CD4-positive, alpha-beta T cell treated with Interleukin-1 beta for 1 hour (primary cell): ENCODE measurements at regions not wholly inside any gene's neighbourhood (a gene's known extent, or its start where the extent isn't known, plus 50 kb on each side); places are given as distances from the start of the nearest gene placed in this dataset.

Experiments
- DNase-seq, 2 donors: peaks; one replicate each; pipeline ENCODE4 v3.0.0-alpha.2; 2020 to 2022

DNA sequence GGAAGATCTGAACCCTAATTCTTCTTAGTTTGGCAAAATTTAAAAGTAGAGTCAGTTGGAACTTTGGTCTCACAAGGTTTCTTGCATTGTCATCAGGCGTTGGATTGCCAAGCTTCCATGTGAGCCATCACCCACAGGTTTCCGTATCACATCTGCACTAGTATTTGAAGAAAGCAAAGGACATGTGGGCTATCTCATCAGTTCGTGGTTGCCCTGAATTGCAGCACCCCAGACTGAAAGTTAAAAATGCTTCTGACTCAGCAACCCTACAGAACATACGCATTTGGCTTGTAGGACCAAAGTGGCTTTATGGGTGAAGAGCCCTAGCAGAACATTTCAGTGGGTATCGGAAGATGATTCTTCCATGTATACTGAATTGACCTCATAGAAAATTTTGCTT, 358.0 kb downstream of the ENC1 start:
- no peak for DNase-seq

DNA sequence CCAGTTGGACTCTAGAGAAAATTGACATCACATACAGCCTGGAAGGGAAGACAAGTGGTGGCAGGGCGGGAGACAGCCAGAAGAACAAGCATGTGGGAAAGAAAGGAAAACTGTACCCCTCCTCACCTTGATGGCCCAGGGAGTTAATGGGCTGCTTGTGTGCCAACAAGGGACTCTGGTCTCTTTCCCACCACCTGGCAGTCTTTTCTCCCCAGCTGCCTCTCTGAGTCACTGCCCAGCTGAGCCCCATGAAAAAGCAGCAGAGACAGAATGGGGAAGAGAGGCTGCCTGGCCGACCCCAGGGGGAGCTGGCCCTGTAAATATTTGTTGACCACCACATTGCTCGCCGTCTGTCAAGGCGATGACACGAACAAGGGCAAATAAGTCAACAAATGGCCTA, 359.4 kb downstream of the ENC1 start:
- DNase-seq, result no peak

DNA sequence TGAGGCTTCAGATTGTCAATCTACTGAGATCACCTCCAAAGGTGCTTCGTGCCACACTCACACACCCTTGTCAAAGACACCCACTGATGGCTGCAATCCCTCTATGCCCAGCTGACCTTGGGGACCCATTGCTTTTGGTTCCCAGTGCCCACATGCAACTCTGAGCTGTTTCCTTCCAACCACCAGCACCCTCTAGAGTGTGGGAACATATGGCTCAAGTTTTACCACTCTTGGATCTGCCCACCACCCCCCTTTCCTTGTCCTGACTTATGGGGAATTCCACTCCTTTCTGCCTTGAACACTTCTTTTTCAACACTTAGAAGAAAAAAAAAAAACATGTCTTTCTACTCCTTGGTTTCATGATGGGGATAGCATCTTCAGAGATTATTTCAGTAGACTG, 360.2 kb downstream of the ENC1 start:
- DNase-seq, result no peak

DNA sequence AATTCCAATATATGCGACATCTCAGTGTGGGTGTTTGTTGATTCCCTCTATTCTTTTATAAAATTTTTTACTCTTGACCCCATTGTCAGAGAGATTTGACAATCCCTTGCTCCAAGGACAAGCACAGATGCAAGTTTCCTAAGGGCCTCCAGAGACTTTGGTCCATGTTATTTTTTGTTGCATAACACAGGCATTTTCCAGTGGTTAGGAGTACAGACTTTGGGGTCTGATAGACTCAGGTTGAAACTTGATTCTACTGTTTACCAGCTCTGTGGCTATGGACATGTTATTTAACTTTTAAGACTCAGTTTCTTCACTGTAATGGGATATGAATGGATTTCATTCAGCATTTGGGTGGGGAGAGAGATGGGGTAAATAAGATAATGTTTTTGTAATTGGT, 361.3 kb downstream of the ENC1 start:
- DNase-seq, result no peak

DNA sequence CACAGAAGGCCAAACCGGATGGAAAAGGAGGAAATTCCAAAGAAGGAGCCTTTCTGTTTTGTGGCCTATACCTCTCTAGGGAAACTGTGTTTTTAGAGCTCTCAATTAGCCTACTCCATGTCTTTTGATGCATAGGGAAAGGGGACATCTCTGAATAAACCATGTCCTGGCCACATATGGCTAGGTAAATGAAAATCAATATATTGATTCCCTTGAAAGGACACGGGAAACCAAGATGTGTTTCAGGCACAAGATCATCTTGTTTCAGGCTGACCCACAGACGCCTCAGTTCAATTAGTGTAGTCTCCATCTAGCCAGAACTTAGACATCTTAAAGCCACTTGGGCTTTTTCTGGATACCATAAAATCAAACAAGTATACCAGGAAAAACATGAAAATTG, 363.1 kb downstream of the ENC1 start:
- DNase-seq, result no peak

DNA sequence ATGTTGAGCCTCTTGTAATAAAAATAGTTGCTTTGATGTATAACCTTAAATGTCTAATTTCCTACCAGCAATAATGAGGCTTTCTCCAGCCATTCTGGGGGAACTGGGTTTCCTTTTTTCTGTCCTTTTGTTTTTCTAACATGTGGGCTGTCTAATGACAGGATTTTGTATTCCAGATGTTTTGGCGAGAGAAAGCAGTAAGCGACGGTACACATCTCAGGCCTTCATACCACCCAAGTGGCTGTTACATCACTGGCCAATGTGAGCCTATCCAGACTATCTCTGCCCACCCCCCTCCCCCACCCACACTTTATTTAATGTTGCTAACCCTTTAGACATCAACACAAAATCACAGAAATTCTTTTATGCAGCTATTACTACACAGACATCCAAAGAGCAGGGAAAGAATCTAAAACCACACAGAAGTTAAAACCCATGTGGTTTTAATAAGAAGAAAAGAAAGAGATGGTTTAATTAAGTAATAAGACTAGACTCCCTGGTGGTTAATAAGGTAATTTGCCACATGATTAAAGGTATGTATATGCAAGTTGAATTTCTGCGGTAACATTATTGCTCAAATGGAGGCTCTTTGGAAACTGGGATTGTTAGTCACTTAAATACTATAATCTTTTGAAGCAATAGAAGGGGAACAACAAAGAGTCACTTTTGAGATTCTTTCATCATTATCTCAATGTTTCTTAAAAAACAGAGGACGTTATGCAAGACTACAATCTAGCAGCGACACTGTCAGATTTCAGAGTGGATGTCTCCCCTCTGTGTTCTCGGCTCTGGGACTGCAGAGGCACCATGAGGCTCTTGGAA, 365.1 kb downstream of the ENC1 start:
- DNase-seq, result no peak

DNA sequence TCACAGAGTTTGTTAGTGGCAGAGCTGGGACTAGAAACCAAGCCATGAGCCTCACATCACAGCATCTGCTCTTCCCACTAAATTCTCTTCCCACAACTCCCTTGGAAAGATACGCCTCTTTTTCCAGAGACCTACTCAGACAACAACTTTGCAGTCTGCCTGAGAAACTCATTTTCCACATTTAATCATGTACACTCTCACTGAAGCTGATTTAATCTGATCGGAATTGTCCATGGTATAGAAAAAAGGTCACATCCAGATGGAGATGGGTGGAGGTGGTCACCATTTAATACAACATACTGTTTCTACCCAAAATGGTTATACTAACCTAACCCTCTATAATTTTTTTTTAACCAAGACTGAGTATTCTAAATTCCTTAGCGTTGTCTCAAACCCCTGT, 366.2 kb downstream of the ENC1 start:
- DNase-seq, result no peak

DNA sequence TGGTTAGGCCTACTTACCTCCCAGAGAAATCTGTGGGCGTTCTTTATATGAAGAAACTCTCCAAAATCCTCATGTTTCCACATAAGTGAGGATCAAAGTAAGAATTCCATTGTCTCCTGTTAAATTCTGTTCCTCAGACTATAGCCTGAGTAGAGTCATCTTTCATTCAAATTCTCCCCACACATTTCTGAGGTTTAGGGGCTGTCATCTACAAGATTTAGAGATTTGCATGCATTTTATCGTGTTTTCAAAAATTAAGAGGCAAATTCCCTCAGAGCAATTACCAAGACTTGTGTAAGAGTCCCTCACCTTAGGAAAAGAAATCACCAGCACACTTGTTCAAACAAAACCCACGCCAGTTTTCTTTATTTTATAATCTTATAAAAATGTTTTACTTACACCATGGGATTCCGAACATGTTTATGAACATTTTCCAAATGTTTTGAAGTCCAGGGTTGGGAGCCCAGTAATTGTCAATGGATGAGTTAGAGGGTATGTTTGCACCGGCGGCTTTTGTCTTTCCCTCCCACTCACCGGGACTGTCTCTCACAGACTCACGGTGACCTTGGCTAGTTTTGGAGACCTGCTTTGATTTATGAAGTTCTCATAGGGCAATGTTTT, 367.6 kb downstream of the ENC1 start:
- no peak for DNase-seq

DNA sequence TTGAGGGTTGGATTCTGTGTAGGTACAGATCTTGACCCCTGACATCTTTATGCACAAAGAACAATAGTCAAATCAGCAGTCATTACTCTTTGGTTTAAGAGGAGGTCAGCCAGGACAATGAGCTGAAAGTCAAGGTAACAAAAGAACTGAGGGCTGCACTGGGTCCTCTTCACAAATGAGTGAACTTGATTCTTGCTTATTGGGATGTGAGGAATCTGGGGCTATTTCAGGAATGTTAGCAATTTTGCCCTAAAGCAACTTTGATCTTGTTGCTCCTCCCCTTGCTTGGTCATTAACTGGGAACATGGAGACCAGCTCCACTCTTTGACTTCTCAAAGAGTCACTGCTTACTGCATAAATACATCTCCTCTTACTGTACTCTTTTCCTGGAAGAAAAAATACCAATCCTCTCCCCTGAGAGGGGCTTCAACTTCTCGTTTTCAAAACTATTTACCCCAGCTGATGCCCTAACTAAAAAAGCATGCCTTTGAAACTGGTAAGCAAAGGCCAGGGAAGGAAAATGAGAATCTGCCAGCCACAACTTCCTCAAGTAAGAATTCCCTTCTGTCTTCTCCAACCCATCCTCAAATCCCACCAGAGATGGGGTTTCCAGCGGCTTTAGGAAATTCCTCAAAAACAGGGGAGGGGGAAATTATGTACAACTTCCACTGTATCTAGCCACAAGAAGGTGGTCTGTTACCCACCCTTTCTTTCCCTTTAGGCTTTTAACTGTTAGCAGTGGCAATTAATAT, 368.3 kb downstream of the ENC1 start:
- no peak for DNase-seq

DNA sequence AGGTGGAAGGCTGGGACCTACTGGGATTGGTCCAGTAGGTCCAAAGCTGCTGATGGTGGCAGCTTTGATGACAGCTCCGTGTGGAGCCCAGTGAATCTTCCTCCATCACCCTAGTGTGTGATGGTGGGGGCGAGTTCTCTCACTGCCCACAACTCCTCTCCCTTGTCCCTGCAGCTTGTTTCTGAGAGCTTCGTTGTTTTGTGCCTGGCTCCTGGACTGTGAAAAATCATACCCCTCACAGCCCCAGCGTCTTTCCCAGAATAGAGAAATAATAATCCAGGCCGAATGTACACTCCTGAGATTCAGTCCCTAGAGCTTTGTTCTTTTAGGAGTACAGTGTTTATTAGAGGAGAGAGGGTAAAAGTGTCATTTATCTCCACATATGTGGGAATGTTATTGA, 372.2 kb downstream of the ENC1 start:
- DNase-seq, result no peak

DNA sequence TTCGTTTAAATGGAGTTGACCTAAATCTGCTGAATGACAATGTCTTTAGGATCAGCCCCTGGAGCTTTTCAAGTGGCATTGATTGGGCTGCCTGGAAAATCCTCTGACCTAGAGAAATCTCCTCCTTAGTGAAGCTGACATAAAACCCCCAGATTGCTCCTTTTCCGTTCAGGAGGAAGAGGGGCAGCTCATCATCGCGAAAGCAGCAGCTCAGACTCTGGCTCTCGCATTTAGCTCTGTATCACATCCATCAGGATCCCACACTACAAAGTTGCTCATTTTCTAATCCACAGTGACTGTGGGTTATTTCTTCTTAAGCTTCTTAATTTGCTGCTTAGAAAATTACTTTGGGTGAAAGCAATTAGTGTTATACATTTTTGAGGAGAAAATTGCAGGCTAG, 373.7 kb downstream of the ENC1 start:
- no peak for DNase-seq

DNA sequence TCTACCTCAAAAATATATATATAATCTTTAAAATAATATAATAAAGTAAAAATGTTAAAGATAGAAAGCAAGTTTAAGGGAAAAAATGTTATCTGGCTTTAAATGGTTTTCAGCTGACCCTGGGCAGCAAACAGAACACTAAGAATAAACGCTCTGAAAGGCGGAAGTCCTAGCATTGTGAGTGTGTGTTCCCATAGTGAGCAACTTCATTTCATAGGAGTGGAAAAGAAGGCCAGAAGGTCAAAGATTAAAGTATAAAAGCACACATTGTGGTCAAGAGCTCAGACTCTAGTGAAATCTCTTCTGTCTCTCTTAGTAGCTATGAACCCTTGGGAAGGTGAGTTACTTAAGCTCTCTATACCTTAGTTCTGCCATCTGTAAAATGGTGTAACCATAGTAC, 374.4 kb downstream of the ENC1 start:
- DNase-seq, result no peak

DNA sequence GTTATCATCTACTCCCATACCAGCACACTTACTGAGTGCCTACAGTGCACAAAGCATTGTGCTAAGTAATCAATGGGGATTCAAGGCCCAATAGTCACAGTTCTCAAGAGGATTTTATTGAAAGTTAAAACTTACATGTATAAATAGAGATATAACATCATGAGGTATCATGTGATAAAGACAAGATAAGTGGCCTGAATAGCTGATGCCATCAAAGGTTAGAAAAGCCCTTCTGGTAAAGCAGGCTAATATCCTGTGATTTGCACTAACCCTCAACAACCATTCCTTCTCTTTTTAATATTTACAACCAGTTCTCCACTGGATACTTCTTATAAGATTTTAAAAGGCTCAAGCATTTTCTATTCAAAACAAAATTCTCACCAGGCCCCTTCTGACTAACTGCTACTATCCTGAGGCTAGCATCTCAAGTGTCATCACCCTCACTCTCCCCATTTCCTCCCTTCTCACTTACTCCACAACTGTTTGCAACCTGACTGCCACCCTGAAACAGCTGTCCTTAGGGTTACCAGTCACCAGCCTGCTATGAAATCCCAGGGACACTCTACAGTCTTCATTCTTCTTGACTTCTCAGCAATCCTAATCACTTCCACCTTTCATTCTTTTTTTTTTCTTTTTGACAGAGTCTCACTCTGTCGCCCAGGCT, 377.9 kb downstream of the ENC1 start:
- DNase-seq, result no peak

DNA sequence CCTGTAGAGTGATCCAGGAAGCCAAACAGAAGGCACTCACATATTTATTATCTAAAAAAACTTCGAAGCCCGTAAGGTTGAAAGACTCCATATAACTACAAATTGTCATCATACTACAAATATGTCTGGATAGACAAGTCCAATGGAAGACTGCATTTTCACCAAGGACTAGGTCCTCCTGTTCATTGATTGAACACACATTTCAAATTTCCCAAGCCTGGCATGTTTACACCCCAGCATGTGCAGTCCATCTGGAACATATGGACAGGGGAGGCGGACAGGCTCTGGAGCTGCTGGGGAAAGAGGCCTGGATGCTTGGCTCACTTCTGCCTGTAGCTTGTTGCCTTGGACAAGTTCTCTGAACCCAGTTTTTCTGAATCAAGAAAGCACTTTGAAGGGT, 378.7 kb downstream of the ENC1 start:
- no peak for DNase-seq

DNA sequence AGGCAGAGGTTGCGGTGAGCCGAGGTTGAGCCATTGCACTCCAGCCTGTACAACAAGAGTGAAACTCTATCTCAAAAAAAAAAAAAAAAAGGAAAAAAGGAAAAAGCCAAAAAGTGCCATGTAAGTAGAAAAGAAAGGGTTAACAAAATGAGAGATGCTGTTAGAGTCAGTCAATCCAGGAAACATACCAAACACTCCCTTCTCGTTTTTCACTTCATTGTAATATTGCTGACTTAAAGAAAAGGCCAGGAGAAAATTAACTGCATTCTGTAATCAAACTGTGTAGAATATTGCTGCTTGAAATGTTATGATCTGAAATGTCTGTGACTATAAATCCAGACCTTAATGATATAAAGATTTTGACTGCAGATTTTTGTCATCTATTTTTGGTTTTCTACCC, 379.1 kb downstream of the ENC1 start:
- DNase-seq, result no peak

DNA sequence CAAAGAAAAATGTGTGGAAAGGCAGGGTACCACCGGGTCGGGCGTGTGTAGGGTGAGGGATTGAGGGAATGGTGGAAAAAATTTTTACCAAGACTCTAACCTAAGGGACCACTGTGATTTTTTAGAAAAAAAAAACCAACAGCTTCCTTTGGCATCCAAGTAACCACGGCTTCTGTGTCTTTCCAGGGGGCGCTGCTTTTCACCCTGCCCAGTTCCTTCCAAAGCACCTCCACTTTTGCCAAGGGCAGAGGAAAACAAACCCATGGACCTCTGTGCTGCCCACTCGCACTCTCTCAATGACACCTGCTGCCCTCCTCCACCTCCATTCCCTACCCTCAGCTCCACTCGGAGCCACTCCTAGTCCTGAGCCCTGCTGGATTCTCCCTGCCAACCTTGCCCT, 381.0 kb downstream of the ENC1 start:
- no peak for DNase-seq

DNA sequence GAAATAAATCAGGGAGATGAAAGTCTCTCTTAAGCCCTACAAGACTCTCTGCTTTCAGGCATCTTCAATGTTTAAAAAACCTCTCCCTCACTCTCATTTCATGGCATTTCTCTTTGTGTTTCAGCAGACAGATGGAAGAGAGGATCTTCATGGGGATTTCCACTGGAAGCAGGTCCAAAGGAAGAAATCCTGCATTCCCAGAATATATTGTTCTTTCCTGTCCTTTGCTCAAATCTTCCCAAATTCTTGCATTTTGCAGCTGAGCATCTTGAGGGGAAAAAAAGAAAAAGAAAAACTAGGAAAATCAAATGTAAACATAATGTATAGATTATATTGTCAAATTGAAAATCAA, 382.2 kb downstream of the ENC1 start:
- no peak for DNase-seq

DNA sequence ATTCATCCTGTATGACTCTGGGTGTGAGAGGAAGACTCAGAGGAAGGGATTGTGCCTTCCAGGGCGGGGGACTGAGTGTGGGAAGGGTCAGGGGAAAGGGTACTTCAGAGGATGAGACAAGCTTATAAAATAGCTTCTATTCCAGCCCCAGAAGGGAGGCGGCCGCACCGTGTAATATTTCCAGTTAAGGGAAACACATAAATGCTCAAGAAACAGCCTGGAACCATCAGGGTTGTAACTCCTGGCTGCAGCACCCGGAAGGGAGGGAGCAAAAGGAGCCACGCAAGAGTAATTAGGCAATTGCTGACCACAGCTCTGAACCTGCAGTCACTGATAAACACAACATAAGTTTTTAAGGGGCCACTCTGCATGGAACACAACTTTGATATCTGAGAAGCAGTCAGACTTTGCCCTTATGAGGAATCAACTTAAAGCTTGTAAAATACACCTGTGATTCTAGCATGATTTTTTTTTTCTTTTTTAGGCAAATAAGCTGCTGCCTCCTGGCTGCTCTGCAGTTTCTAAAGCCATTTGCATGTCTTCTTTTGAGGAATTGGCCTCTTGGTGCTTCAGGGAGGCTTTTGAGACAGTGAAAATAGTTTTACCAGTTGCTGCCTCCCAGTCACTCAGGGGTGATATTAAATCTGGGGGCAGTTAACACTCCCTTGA, 382.7 kb downstream of the ENC1 start:
- DNase-seq, result peak in 1 of 2 donors; percentile 4

DNA sequence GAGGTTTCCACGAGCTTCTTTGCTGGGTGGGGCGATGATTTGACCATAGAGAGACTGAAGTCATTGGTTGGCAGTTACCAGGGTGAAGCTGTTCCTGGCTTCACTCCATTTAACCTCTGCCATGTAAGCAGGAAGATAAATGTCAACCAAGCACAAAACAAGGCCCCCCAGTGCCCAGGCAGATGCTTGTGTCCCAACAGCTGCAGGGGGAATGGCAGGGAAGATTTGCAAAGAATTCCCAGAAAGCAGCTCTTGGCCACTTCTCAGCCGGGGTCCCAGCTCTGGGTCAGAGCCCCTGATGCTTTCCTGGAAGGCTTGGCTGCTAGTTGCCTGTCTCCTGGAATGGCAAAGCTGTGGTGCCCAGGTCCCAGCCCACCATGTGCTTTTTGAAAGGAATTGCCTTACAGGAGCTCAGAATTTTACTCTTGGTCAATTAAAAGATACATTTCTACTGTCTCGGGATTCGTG, 383.4 kb downstream of the ENC1 start:
- no peak for DNase-seq

DNA sequence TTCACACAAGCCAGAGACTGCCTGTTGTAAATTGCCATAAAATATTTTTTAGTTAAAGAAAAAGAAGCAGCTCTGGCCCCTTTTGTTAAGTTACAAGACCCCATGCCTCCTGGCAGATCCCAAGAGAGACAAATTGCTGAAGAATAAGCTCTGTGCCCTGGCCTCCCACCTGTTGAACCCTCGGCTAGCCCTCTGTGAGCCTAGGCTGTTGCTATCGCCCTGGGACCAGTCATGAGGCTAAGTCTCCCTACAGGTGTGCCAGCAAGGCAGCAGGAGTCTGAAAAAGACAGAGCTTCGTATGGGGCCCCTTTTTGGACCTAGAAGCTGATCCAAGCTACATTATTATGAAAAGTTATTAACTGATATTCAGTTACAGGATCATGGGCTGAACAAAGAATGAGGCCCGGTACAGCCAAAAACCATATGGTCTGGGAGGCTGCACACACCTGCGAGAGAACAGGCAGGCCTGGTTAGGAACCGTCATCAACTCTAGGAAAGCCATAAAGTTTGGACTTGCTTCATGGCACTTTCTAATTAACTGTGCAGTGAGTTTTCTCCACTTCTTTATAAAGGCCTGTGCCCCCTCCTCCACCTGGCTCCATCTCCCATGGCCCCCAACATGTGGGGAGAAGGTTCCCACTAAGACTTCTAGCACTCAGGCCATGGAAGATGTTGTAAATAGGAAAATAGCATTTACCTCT, 384.7 kb downstream of the ENC1 start:
- DNase-seq, result no peak

DNA sequence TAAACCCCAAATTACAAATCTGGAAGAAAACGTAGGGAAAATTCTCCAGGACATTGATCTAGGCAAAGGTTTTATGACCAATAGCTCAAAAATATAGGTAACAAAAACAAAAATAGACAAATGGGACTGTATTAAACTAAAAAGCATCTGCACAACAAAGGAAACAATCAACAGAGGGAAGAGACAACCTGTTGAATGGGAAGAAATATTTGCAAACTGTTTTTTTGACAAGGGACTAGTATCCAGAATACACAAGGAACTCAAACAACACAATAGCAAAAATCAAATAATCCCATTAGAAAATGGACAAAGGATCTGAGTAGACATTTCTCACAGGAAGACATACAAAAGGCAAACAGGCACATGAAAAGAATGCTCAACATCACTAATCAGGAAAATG, 386.3 kb downstream of the ENC1 start:
- DNase-seq, result no peak

DNA sequence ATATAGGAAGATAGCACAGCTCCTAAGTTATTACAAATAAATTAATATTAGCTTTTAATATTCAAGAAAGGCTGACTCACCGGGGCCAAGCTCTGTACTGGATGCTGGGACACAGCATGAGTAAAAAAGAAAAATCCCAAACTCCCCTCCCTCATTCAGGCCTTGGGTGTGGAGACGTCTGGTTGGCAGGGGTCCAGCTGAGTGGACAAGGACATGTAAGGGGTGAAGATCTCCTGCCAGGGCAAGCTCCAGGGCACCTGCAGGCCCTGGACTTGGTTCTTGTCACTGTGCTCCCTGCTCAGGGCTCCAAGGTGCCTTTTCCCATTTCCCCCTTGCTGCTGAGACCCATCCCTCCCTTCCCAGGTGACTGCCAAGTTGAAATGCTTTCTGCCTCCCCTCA, 388.5 kb downstream of the ENC1 start:
- no peak for DNase-seq
